Ascending aorta (tissue), 2 donors: ENCODE measurements at regions not wholly inside any gene's neighbourhood (a gene's known extent, or its start where the extent isn't known, plus 50 kb on each side); places are given as distances from the start of the nearest gene placed in this dataset.
A peak's percentile ranks its signal among the peaks of the same experiment; 100 is the strongest.

Experiments used
- DNase-seq, 2 donors: peaks; one replicate each; pipeline ENCODE4 v3.0.0-alpha.2; 2019; ENCODE audit warnings: low spot score in 2 of 2
- H3K27ac ChIP-seq, 2 donors: fragments of 200-600 bp; sonication (generic); one replicate each; pipeline ENCODE4 v1.5.1; 2016 to 2017; ENCODE audit warnings: mild to moderate bottlenecking in 1 of 2
- H3K27me3 ChIP-seq: fragments of 200-600 bp; sonication (generic); one replicate; pipeline ENCODE4 v1.5.1; 2017
- H3K36me3 ChIP-seq, 2 donors: fragments of 200-600 bp; sonication (generic); one replicate each; pipeline ENCODE4 v1.5.1; 2016
- H3K4me1 ChIP-seq, 2 donors: fragments of 200-600 bp; sonication (generic); one replicate each; pipeline ENCODE4 v1.5.1; 2016 to 2017; ENCODE audit warnings: mild to moderate bottlenecking in 1 of 2
- H3K4me3 ChIP-seq, 2 donors: fragments of 200-600 bp; sonication (generic); one replicate each; pipeline ENCODE4 v1.5.1; 2016 to 2017; ENCODE audit warnings: mild to moderate bottlenecking in 1 of 2
- H3K9me3 ChIP-seq, 2 donors: fragments of 200-600 bp; sonication (generic); one replicate each; pipeline ENCODE4 v1.5.1; 2016
- CTCF ChIP-seq, 3 experiments: fragments of 200-600 bp in 2 of 3; fragments of 450-650 bp in 1 of 3; sonication (generic) in 2 of 3; IDR thresholded peaks; one replicate each; pipeline ENCODE4 v1.5.1; 2016 to 2019; ENCODE audit warnings: antibody characterized with exemption in 3 of 3, mild to moderate bottlenecking in 1 of 3, moderate library complexity in 1 of 3
- intact Hi-C: fragments of 100-400 bp; cut with DNase I; formaldehyde crosslinking; loops from one replicate; pipeline ENCODE4 v1.15.1; 2023

GRCh38 chr1:204744107-204744779, 58.7 kb upstream of the LRRN2 start:
- DNase-seq: no peak
- Histone ChIP-seq H3K36me3 (no peaks in the 10 kb centered on the region), H3K9me3 (peaks cover 2 to 4% of the 10 kb centered on the region in 2 donors), H3K27me3 (no peaks in the 10 kb centered on the region), H3K4me1 (no peaks in the 10 kb centered on the region), H3K4me3 (no peak overlapping the region), H3K27ac (no peak overlapping the region)
- intact Hi-C loops: no loop called here
- no peak for TF ChIP-seq CTCF (IDR thresholded peaks at IDR 0.05)

DNA sequence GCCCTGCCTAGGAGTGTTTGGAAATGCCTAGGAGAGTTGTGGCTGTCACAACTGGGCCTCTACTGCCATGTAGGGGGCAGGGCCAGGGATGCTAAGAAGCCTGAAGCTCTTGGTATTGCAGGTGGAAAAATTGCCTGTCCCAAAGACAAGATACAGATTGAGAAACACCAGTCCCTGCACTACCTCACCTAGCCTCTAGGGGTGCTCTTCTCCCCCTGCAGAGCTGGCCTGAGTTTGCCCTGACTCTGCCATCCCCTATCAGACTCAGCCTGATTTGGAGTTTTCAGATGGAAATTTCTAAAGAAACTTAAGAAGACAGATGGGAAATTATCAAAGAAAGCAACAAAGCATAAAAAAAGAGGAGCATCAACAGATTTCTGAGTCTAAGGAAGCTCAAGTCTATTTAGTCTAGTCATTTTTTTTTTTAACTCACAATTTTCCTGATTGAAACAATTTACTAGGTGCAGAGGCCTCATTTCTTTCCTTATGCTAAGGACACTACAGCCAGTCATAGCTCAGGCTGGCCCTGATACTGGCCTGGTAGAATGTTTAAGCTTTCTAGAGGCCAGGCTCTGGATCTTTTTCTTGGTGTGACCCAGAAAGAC, 61.4 kb upstream of the LRRN2 start:
- Histone ChIP-seq H3K9me3 (no peaks in the 10 kb centered on the region), H3K36me3 (no peaks in the 10 kb centered on the region), H3K4me1 (no peaks in the 10 kb centered on the region), H3K27ac (no peak overlapping the region), H3K4me3 (no peak overlapping the region), H3K27me3 (no peaks in the 10 kb centered on the region)
- no peak for DNase-seq
- TF ChIP-seq CTCF (IDR thresholded peaks at IDR 0.05): peak; percentile 44 to 75 (median 71)
- intact Hi-C loops: no loop called here

DNA sequence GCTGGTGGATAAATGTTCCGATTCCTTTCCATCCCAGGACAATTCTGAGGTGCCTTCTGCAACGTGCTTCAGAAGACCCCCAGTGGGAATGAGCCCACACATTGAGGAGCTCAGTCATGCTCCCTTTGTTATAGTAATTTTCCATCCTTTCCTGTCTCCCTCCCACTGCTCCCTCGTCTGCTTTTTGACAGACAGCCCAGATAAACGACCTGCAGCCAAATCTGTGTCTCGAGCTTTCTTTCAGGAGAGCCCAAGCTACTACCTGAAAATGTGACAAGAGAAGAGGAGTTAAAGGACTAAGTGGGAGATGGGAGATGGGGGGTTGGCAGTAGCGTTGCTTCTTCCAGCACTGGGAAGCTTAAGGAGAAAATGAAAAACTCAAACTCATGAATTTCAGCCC, 65.9 kb upstream of the LRRN2 start:
- no peaks in the 10 kb centered on the region for H3K4me1 ChIP-seq
- no peak for TF ChIP-seq CTCF (IDR thresholded peaks at IDR 0.05)
- intact Hi-C loops: no loop called here
- no peaks in the 10 kb centered on the region for H3K9me3 ChIP-seq
- H3K27me3 ChIP-seq: no peaks in the 10 kb centered on the region
- DNase-seq: no peak
- no peaks in the 10 kb centered on the region for H3K36me3 ChIP-seq
- no peak overlapping the region for H3K27ac ChIP-seq
- H3K4me3 ChIP-seq: no peak overlapping the region

DNA sequence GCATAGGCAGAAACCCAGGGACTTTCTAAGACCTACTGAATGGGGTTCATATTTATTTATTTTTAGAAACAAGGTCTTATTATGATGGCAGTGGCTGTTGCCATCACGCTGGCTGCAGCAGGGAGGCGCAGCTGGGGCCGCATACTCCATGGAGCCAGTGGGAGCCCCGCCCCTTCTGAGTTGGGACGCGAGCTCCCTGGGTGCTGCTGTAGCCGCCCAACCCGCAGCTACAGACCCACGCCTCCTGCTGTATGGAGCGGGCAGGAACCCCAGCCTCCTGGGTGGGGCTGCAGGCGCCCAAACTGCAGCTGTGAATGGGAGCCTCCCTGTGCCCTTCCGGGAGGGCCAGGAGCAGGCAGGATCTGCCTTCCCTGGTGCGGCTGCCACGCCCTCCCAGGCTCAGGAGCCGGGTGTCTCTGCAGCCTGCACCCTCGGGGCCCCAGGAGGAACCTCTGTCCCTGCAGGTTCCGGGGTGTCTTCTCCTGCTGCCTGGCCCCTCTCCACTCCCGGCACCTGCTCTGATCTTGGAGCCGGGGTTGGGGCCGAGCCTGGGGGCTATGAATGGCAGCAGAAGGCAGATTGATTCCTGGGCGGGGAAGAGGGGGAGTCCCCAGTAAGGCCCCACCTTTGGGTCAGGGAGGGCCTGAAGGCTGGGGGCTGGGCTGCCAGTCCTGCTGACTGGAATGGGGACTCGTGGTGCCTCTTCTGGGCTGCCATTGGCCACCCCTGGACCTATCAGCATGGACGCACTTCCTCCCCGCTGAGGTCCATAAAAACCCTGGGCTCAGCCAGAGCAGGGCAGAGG, 66.5 kb upstream of the LRRN2 start:
- no peak for DNase-seq
- no peak overlapping the region for H3K4me3 ChIP-seq
- TF ChIP-seq CTCF (IDR thresholded peaks at IDR 0.05): no peak
- no peaks in the 10 kb centered on the region for H3K9me3 ChIP-seq
- intact Hi-C loops: no loop called here
- H3K36me3 ChIP-seq: no peaks in the 10 kb centered on the region
- H3K27ac ChIP-seq: no peak overlapping the region
- no peaks in the 10 kb centered on the region for H3K4me1 ChIP-seq
- no peaks in the 10 kb centered on the region for H3K27me3 ChIP-seq

GRCh38 chr1:204752688-204753040, 67.1 kb upstream of the LRRN2 start:
- no peaks in the 10 kb centered on the region for H3K27me3 ChIP-seq
- H3K9me3 ChIP-seq: no peaks in the 10 kb centered on the region
- H3K36me3 ChIP-seq: no peaks in the 10 kb centered on the region
- no peak for DNase-seq
- no peaks in the 10 kb centered on the region for H3K4me1 ChIP-seq
- H3K4me3 ChIP-seq: no peak overlapping the region
- no peak overlapping the region for H3K27ac ChIP-seq
- intact Hi-C loops: no loop called here
- no peak for TF ChIP-seq CTCF (IDR thresholded peaks at IDR 0.05)
